ENCODE measurements at regions not wholly inside any gene's neighbourhood (a gene's known extent, or its start where the extent isn't known, plus 50 kb on each side); places are given as distances from the start of the nearest gene placed in this dataset.

DNA sequence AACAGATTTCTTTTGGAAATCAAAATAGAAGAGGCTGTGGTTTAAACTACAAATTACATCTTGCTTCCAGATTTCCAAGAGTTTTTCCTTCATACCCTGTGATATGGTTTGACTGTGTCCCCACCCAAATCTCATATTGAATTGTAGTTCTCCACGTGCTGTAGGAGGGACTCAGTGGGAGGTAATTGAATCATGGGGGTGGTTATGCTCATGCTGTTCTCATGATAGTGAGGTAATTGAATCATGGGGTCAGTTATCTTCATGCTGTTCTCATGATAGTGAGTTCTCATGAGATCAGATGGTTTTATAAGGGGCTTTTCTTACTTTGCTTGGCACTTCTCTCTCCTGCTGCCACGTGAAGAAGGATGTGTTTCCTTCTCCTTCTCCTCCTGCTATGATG is 687.0 kb upstream of the ZNF608 start:
- Mint-ChIP-seq H3K4me3 (no peak overlapping the region), H3K36me3 (no peaks in the 10 kb centered on the region), H3K27ac (no peak overlapping the region), H3K9me3 (peaks cover 0 to 19% (median 4%) of the 10 kb centered on the region in 11 donors), H3K4me1 (no peaks in the 10 kb centered on the region), H3K27me3 (no peaks in the 10 kb centered on the region)
- no peaks in the 10 kb centered on the region for H3K9me3 ChIP-seq (ENCODE audit: control insufficient read depth in 2 of 3, low read length in 3 of 3)
- H3K27me3 ChIP-seq (ENCODE audit: control insufficient read depth in 2 of 2, insufficient read depth in 2 of 2, low read length in 2 of 2) = no peaks in the 10 kb centered on the region
- ATAC-seq = no peak
- CTCF ChIA-PET = no interaction called here
- intact Hi-C loops (cut with micrococcal nuclease) = no loop called here
- POLR2A ChIA-PET = no interaction called here
- no peak overlapping the region for H3K27ac ChIP-seq (ENCODE audit: low read depth, low read length)
- no peaks in the 10 kb centered on the region for H3K36me3 ChIP-seq (ENCODE audit: control insufficient read depth in 2 of 3, insufficient read depth in 3 of 3, low read length in 3 of 3)
- no peak overlapping the region for H3K4me3 ChIP-seq (ENCODE audit: low read length)
- no peak for DNase-seq
- H3K4me1 ChIP-seq (ENCODE audit: control insufficient read depth in 2 of 2, insufficient read depth in 2 of 2, low read length in 2 of 2) = no peaks in the 10 kb centered on the region

DNA sequence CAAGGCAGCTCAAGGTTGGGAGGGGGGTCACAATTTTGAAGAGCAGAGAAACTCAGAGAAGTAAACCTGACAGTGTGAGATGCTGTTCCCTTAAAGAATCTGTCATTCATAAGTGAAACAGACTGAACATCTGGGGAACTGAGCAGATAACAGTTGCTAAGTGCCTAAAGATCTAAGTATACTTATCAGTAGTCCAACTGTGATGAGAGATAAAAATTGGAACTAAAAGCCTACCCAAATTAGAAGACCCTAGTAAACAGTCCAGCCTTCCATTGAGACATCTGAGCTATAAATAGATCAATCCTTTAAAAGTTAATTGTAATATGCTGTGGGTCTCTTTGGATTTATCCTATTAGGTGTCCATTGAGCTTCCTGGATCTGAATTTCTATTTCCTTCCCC is 692.8 kb upstream of the ZNF608 start:
- ChIA-PET POLR2A (no interaction called here), CTCF (no interaction called here)
- H3K4me3 Mint-ChIP-seq = no peak overlapping the region
- peaks cover 6 to 43% (median 18%) of the 10 kb centered on the region in 11 donors for H3K9me3 Mint-ChIP-seq
- H3K27me3 Mint-ChIP-seq = no peaks in the 10 kb centered on the region
- H3K36me3 Mint-ChIP-seq = no peaks in the 10 kb centered on the region
- no peaks in the 10 kb centered on the region for H3K4me1 Mint-ChIP-seq
- intact Hi-C loops (cut with micrococcal nuclease) = no loop called here
- ATAC-seq (no peak), DNase-seq (no peak)
- no peaks in the 10 kb centered on the region for H3K9me3 ChIP-seq (ENCODE audit: control insufficient read depth in 2 of 3, low read length in 3 of 3)
- H3K27me3 ChIP-seq (ENCODE audit: control insufficient read depth in 2 of 2, insufficient read depth in 2 of 2, low read length in 2 of 2) = no peaks in the 10 kb centered on the region
- no peak overlapping the region for H3K27ac Mint-ChIP-seq
- H3K4me1 ChIP-seq (ENCODE audit: control insufficient read depth in 2 of 2, insufficient read depth in 2 of 2, low read length in 2 of 2) = no peaks in the 10 kb centered on the region
- H3K27ac ChIP-seq (ENCODE audit: low read depth, low read length) = no peak overlapping the region
- H3K4me3 ChIP-seq (ENCODE audit: low read length) = no peak overlapping the region
- H3K36me3 ChIP-seq (ENCODE audit: control insufficient read depth in 2 of 3, insufficient read depth in 3 of 3, low read length in 3 of 3) = no peaks in the 10 kb centered on the region

DNA sequence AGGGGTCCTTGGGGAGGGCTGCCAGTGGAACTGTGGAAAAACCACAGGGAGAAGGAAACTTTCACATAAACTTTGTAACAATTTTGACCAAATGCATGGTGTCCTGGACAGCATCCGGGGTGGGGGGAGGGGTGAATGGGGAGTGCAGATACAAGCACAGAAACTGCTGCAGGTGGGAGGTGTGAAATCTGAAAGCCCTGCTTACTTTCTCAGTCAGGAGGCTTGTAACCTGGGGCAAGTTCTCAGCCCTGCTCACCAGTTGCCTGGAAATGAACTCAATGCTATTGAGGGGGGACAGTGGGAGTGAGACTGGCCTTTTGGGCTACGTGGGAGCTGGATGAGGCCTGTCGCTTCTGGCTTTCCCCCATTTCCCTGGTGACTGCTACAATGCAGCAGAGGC is 694.5 kb upstream of the ZNF608 start:
- no peak for ATAC-seq
- Mint-ChIP-seq H3K27me3 (no peaks in the 10 kb centered on the region), H3K36me3 (no peaks in the 10 kb centered on the region), H3K27ac (no peak overlapping the region), H3K4me3 (no peak overlapping the region), H3K4me1 (no peaks in the 10 kb centered on the region), H3K9me3 (peaks cover 9 to 48% (median 23%) of the 10 kb centered on the region in 11 donors)
- intact Hi-C loops (cut with micrococcal nuclease) = no loop called here
- no peak overlapping the region for H3K4me3 ChIP-seq (ENCODE audit: low read length)
- no peaks in the 10 kb centered on the region for H3K36me3 ChIP-seq (ENCODE audit: control insufficient read depth in 2 of 3, insufficient read depth in 3 of 3, low read length in 3 of 3)
- H3K27ac ChIP-seq (ENCODE audit: low read depth, low read length) = no peak overlapping the region
- no peak for DNase-seq
- CTCF ChIA-PET = no interaction called here
- H3K27me3 ChIP-seq (ENCODE audit: control insufficient read depth in 2 of 2, insufficient read depth in 2 of 2, low read length in 2 of 2) = no peaks in the 10 kb centered on the region
- POLR2A ChIA-PET = no interaction called here
- H3K4me1 ChIP-seq (ENCODE audit: control insufficient read depth in 2 of 2, insufficient read depth in 2 of 2, low read length in 2 of 2) = no peaks in the 10 kb centered on the region
- H3K9me3 ChIP-seq (ENCODE audit: control insufficient read depth in 2 of 3, low read length in 3 of 3) = no peaks in the 10 kb centered on the region

DNA sequence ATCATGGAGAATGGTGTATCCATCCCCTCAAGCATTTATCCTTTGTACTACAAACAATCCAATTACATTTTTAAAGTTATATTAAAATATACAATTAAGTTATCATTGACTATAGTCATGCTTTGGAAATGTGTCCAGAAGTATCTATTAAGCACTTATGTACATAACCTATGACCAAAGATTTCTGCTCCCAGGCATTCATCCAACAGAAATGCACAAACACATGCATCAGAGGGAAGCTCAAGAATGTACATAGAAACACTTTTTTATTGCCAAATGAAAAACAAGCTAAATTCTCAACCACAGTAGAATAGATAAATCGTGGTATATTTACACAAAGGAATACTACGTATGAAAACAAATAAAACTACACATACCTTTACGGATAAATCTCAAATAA is 700.5 kb upstream of the ZNF608 start:
- no peaks in the 10 kb centered on the region for H3K27me3 Mint-ChIP-seq
- no peaks in the 10 kb centered on the region for H3K4me1 Mint-ChIP-seq
- no peak overlapping the region for H3K27ac ChIP-seq (ENCODE audit: low read depth, low read length)
- no peaks in the 10 kb centered on the region for H3K36me3 Mint-ChIP-seq
- DNase-seq (no peak), ATAC-seq (no peak)
- intact Hi-C loops (cut with micrococcal nuclease) = no loop called here
- ChIA-PET CTCF (no interaction called here), POLR2A (no interaction called here)
- H3K4me3 Mint-ChIP-seq = no peak overlapping the region
- no peak overlapping the region for H3K27ac Mint-ChIP-seq
- no peaks in the 10 kb centered on the region for H3K36me3 ChIP-seq (ENCODE audit: control insufficient read depth in 2 of 3, insufficient read depth in 3 of 3, low read length in 3 of 3)
- H3K4me1 ChIP-seq (ENCODE audit: control insufficient read depth in 2 of 2, insufficient read depth in 2 of 2, low read length in 2 of 2) = no peaks in the 10 kb centered on the region
- no peaks in the 10 kb centered on the region for H3K9me3 ChIP-seq (ENCODE audit: control insufficient read depth in 2 of 3, low read length in 3 of 3)
- no peaks in the 10 kb centered on the region for H3K27me3 ChIP-seq (ENCODE audit: control insufficient read depth in 2 of 2, insufficient read depth in 2 of 2, low read length in 2 of 2)
- peaks cover 4 to 32% (median 12%) of the 10 kb centered on the region in 11 donors for H3K9me3 Mint-ChIP-seq
- no peak overlapping the region for H3K4me3 ChIP-seq (ENCODE audit: low read length)

DNA sequence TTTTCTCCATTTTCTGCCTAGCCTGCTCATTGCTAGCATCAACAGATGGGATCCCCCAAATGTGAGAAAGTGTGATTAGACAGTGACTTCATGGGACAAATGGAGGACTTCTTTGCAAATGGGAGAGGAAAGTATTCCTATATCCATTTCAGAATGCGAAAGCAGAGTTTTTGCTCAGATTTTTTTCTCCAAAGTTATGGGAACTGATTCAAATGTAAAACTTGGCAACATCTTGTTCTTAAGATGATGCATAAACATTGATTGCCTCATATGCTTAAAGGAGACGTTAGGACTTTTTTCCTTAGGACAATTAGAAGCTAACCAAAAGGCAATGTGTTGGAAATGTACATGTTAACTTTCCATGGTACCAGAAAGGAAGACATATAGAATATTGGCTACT is 704.3 kb upstream of the ZNF608 start:
- no peaks in the 10 kb centered on the region for H3K27me3 ChIP-seq (ENCODE audit: control insufficient read depth in 2 of 2, insufficient read depth in 2 of 2, low read length in 2 of 2)
- Mint-ChIP-seq H3K27me3 (no peaks in the 10 kb centered on the region), H3K9me3 (peaks cover 0 to 21% (median 7%) of the 10 kb centered on the region in 11 donors), H3K27ac (no peak overlapping the region), H3K4me3 (no peak overlapping the region), H3K4me1 (no peaks in the 10 kb centered on the region), H3K36me3 (no peaks in the 10 kb centered on the region)
- intact Hi-C loops (cut with micrococcal nuclease) = no loop called here
- H3K36me3 ChIP-seq (ENCODE audit: control insufficient read depth in 2 of 3, insufficient read depth in 3 of 3, low read length in 3 of 3) = no peaks in the 10 kb centered on the region
- POLR2A ChIA-PET = no interaction called here
- no peak overlapping the region for H3K27ac ChIP-seq (ENCODE audit: low read depth, low read length)
- H3K9me3 ChIP-seq (ENCODE audit: control insufficient read depth in 2 of 3, low read length in 3 of 3) = no peaks in the 10 kb centered on the region
- CTCF ChIA-PET = no interaction called here
- H3K4me1 ChIP-seq (ENCODE audit: control insufficient read depth in 2 of 2, insufficient read depth in 2 of 2, low read length in 2 of 2) = no peaks in the 10 kb centered on the region
- ATAC-seq (no peak), DNase-seq (no peak)
- no peak overlapping the region for H3K4me3 ChIP-seq (ENCODE audit: low read length)

DNA sequence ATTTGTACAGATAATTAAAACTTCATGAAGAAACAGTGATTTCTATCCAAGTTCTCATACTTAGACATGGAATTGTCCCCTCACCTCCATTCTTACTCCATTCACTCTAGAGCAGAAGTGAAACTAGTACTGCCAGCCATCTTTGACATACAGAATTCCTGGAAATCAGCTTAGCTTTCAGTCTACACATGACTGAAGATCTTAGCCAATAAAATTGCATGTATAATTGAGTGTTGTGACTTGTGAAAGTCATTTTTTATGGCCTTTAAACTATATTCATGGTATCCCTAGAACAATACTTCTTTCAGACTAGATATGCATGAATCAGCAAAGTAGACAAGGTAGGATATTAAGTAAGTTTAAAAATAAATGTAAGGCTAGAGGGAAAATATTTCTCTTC is 705.2 kb upstream of the ZNF608 start:
- CTCF ChIA-PET = no interaction called here
- no peak overlapping the region for H3K4me3 ChIP-seq (ENCODE audit: low read length)
- DNase-seq (no peak), ATAC-seq (no peak)
- POLR2A ChIA-PET = no interaction called here
- Mint-ChIP-seq H3K27ac (no peak overlapping the region), H3K4me3 (no peak overlapping the region), H3K27me3 (no peaks in the 10 kb centered on the region), H3K4me1 (no peaks in the 10 kb centered on the region), H3K36me3 (no peaks in the 10 kb centered on the region), H3K9me3 (peaks cover 0 to 26% (median 9%) of the 10 kb centered on the region in 11 donors)
- H3K4me1 ChIP-seq (ENCODE audit: control insufficient read depth in 2 of 2, insufficient read depth in 2 of 2, low read length in 2 of 2) = no peaks in the 10 kb centered on the region
- no peaks in the 10 kb centered on the region for H3K36me3 ChIP-seq (ENCODE audit: control insufficient read depth in 2 of 3, insufficient read depth in 3 of 3, low read length in 3 of 3)
- no peaks in the 10 kb centered on the region for H3K9me3 ChIP-seq (ENCODE audit: control insufficient read depth in 2 of 3, low read length in 3 of 3)
- H3K27ac ChIP-seq (ENCODE audit: low read depth, low read length) = no peak overlapping the region
- intact Hi-C loops (cut with micrococcal nuclease) = no loop called here
- no peaks in the 10 kb centered on the region for H3K27me3 ChIP-seq (ENCODE audit: control insufficient read depth in 2 of 2, insufficient read depth in 2 of 2, low read length in 2 of 2)

GRCh38 chr5:125452991-125453390 is 706.6 kb upstream of the ZNF608 start:
- no peaks in the 10 kb centered on the region for H3K36me3 Mint-ChIP-seq
- no peak for ATAC-seq

More at GRCh38 chr5:125452991-125453390, 706.6 kb upstream of the ZNF608 start:
- H3K9me3 Mint-ChIP-seq = peaks cover 0 to 26% (median 16%) of the 10 kb centered on the region in 11 donors
- Histone ChIP-seq H3K9me3 (ENCODE audit: control insufficient read depth in 2 of 3, low read length in 3 of 3) (no peaks in the 10 kb centered on the region), H3K27me3 (ENCODE audit: control insufficient read depth in 2 of 2, insufficient read depth in 2 of 2, low read length in 2 of 2) (no peaks in the 10 kb centered on the region), H3K4me1 (ENCODE audit: control insufficient read depth in 2 of 2, insufficient read depth in 2 of 2, low read length in 2 of 2) (no peaks in the 10 kb centered on the region), H3K4me3 (ENCODE audit: low read length) (no peak overlapping the region), H3K36me3 (ENCODE audit: control insufficient read depth in 2 of 3, insufficient read depth in 3 of 3, low read length in 3 of 3) (no peaks in the 10 kb centered on the region), H3K27ac (ENCODE audit: low read depth, low read length) (no peak overlapping the region)
- CTCF ChIA-PET = no interaction called here
- H3K27me3 Mint-ChIP-seq = no peaks in the 10 kb centered on the region
- POLR2A ChIA-PET = no interaction called here
- intact Hi-C loops (cut with micrococcal nuclease) = no loop called here
- no peaks in the 10 kb centered on the region for H3K4me1 Mint-ChIP-seq
- no peak overlapping the region for H3K4me3 Mint-ChIP-seq
- no peak for DNase-seq
- H3K27ac Mint-ChIP-seq = no peak overlapping the region

Measured in naive thymus-derived CD4-positive, alpha-beta T cell (primary cell).